Limb (tissue), 2 donors: ENCODE measurements at regions not wholly inside any gene's neighbourhood (a gene's known extent, or its start where the extent isn't known, plus 50 kb on each side); places are given as distances from the start of the nearest gene placed in this dataset.

Source experiments
- DNase-seq, 2 donors: peaks; one replicate each; pipeline ENCODE4 v3.0.0-alpha.2; 2016; ENCODE audit errors: extremely low spot score in 2 of 2

DNA sequence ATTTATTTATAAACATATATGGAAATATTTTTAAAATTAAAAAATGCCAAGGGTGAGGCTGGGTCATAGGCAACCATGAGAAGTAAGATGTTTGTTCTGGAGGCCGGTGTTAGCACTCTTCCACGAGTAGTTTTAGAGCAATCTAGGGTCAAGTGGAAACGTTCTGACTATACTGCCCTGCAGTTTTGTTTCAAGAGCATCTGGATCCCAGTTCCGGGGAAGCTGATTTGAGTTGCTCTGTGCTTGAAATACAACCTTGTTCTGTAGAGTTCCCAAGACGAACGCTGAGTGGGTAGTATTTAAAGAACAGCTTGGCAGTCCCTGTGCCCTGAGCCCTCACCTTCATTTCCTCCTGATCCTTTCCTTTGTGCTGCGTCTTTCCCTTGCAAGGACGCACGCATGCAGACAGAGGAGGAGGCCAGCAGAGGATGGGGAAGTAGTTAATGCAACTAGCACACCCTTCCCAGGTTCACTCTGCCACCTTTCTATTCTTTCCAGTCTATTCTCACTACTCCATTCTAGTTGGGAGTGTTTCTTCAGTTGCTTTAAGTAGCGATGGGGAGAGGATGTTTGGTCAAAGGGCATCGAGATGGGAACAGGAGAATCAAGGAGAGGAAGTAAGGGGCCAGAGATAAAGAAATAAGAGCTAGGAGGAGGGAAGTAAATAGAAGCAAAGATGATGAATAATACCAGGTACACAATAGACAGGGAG lies 68.3 kb upstream of the ZSWIM6 start:
- no peak for DNase-seq

DNA sequence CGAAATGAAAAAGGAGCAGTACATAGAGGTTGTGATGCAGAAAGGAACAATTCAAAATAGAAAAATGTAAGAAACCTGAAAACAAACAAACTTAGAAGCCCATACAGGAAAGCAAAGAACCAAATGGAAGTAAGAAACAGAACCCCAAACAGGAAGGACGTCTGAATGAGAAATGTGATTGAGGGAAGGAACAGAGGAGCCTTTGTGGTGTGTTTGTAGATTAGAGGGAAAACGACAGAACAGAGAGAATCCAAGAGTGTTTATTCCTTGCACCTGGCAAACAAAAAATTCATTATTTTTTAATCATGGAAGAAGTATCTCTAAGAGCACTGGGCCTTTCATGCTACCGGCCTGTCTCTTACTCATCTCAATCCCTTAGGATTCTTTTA lies 67.8 kb upstream of the ZSWIM6 start:
- DNase-seq = no peak

DNA sequence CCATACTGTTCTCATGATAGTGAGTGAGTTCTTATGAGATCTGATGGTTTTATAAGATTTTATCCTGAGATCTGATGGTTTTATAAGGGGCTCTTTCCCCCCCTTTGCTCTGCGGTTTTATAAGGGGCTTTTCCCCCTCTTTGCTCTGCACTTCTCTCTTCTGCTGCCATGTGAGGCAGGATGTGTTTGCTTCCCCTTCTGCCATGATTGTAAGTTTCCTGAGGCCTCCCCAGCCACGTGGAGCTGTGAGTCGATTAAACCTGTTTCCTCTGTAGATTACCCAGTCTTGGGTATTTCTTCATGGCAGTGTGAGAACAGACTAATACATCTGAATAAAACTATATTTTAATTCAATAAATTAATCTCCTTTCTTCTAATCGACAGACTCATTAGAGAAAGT lies 64.9 kb upstream of the ZSWIM6 start:
- DNase-seq = no peak

DNA sequence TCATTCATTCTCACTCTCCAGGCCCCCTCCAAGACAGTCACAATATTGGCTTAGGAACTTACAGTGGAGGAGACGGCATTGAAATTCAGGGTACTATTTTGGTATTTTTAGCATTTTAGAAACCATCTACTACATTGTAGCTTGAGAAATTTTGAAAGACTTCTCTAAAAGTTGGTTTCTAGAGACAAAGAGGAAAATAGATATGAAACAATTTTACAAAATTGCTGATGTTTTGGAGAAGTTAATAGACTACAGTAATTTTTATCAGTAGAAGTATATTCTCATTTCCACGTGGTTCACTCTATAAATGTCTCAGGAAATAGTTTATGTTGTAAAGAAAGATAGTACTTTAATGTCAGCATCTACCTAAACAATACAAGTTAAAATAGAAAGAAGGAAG lies 63.2 kb upstream of the ZSWIM6 start:
- DNase-seq = no peak

DNA sequence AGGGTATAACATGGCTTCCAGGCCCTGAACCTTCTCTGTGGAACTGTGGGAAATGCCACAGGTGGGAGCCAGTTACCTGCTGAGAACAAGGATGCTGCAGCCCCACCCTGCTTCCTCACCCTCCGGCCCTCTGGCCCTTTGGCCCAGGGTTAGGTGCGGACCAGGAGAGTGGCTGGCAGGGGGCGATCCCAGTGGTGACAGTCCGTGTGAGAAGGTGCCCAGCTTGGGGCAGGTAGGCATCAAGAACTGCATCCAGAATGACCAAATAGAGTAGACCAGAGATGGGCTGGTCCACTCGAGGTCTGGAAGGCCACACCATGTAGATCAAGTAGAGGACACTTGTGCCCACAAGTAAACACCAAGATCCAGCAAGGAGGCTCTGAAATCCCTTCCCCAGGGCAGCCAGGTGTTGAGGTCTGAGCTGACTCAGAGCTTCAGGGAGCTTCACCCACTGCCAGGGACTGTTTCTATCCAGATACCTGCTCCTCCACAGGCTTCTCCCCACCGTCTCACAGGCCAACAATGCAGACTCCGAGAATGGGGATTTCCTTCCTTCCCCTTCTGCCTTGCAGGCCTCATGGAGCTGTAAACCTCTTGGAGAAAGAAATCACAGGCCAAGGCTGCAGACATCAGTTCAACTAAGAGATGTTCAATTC lies 61.4 kb upstream of the ZSWIM6 start:
- no peak for DNase-seq

DNA sequence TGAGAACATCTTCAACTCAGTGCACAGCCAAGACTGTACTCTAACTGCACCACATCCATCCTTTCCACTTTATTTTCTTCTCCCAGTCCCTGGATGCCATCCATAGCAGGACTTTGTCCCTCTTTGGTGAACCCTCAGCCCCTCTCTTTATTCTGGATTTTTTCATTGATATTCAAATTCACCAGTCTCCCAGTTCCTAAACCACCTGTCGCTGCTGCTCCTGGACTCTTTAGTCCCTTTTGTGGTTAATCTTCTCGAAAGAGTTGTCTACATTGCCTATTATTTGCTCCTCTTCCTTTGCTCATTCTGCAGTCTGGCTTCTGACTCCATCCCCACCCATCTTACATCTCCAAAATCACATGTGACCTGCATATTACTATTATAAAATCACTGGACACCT lies 59.4 kb upstream of the ZSWIM6 start:
- DNase-seq = no peak

DNA sequence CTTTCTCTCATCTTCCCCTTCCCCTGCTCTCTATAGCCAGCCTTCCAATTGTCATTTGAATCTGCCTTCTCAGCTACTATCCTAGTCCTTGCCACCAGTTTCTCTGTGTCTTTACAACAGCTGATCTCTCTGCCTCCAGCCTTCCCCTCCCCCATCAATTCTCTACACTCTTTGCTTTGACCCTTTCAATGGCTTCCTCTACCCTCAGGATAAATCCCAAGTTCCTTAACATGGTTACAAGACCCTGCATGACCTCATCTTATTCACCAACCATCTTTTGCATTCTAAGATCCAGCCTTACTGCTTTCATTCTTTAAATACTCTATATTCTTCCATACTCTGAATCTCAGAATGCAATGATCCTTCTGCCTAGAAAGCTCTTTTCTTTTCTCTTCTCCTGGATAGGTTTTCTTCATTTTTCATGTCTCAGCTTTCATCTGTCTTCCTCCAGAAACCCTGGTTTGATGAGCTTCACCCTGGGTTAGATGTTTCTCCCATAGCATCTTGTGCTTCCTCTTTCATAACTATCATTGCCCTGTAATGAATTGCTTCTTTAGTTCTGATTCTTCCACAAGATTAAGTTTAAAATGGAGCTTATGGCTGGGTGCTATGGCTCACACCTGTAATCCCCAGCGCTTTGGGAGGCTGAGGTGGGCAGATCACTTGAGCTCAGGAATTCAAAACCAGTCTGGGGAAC lies 58.6 kb upstream of the ZSWIM6 start:
- no peak for DNase-seq

DNA sequence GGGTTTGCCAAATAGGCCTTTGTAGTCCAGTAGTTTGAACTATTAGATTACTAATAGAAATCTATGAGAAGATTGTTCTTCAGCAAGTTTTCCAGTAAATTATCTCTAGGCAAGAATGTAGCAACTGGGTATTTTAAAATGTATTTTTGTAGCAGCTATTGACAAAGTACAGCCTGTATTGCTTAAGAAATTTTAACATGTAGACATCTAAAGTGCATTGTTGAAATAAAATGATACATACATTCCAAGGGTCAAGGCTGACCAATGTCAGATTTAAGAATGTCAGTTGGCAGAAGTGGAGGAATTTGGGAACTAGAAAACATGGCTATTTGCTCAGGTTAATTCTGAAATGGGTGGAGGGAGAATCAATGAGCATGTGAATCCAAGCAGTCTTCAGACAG lies 57.5 kb upstream of the ZSWIM6 start:
- no peak for DNase-seq

DNA sequence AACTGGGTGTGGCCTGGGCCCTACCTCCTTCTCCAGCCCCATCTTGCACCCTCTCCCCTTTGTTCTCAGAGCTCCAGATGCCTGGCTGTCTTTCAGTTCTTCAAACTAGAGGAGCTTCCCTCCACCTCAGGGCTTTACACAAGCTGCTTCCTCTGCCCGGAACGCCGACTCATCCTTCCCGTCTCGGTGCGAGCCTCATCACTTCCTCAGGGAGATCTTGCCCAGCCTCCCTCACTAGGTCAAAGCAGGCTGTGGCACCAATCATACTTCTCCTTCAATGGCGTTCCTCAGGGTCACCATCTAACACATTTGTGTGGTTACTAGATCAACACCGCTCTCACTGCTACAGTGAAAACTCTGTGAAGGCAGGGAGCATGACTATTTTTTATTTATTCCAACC lies 56.2 kb upstream of the ZSWIM6 start:
- no peak for DNase-seq

DNA sequence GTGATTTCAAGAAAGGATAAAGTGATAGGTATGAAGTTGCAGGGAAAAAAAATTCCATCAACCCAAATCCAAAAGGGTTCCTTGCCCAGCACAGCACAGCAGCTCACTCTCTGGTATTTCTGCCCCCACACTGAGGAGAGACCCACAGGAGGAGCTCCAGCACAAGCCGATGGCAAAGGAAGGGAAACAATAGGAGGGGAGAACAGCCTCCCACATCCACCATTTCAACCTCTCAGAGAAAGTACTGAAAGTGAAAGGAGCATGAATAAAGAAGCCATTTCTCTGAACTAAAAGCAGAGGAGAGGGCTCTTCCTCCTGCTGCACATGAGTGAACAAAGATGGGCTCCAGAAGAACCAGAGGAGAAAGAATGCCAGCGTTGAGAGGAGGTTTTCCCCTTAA lies 54.9 kb upstream of the ZSWIM6 start:
- no peak for DNase-seq

DNA sequence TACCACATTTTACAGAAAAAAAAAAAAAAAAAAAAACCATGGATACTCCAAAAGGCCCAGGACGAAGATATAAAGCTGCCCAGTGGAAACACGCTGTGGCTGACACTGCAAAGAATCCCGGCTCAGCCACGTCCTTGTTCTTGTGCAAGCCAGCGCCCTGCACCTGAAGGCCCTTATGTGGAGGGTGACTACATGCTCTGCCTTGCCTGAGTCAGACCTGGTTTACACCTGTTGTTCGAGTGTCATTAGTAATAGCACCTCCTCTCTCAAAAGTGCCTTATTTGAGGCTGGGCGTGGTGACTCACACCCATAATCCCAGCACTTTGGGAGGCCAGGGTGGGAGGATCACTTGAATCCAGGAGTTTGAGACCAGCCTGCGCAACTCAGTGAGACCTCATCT lies 54.3 kb upstream of the ZSWIM6 start:
- DNase-seq = no peak

DNA sequence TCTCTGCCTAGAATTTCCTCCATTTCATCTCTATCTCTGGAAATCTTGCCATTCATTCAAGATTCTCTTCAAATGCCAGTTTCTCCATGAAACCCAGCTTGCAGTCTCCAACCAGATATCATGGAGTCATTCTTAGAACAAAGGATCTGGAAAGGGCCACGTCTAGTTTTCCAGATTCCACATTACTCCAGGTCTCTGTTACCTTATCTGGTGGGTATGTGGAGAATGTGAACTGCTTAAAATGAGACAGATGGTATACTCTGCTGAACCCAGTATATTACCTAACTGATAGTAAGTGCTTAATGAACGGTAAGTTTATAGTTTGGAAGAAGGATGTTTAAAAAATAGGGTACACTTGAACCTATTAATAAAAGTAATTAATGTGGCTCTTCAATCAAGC lies 52.3 kb upstream of the ZSWIM6 start:
- no peak for DNase-seq

DNA sequence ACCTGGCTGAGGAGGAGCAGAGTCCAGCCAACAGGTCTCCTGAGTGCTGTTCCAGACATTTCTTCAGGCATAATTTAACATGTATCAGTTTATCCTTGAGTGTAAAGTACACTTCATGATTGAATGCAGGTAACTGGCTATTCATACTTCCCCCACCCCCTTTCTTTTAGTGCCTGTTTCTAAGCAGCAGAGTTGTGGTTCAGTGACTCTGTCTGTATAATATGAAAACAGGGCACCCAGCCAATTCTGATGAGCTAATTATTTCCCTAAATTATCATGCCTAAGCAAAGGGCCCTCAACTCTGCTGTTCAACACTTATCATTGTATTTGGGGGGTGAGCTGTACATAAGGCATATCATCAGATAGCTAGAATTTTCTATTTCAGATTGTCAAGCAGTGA lies 51.9 kb upstream of the ZSWIM6 start:
- no peak for DNase-seq

DNA sequence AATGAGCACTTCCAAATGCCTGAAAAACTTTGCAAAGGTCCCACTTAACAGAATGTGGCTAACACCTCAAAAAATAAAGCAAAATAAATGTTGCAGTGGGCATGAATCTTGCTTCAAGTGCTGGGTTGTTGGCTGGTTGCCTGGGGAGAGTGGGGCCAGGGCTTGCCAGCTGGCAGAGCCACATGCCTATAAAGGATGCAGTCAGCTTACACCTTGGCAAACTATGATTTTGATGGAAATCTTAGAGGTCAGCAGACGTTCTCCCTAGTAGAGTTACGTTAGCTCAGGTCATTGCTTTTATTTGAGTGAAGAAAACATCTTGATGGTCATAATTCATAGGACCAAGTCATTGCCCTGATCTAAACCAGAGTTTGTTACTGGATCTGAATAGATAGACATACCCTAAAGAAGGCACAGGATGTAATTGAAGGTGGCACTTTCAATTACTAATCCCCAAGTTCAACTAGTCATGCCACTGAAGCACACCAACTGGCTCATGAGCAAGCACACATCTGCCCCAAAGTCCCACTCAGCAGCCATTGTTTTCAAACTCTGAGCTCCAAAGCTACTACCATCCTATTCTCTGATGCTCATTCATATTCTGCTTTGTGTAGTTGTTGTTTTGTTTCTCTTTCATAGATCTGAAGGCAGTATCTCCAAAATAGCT lies 51.2 kb upstream of the ZSWIM6 start:
- DNase-seq = peak in 1 of 2 donors; percentile 63

DNA sequence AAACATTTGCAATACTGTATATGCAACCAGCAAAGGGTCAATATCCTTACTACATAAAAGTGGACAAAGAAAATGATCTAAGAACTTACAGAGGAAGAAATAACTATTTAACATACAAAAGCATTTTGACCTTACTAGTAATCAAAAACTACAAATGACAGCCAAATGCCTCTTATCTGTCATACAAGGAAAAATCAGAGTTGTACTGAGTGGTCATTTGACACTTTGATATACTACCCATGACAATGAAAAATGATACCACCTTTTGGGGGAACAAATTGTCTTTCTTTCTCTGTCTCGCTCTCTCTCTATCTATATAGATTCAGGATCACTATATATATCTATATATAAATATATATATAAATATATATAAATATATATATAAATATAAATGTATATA lies 50.4 kb upstream of the ZSWIM6 start:
- no peak for DNase-seq
